ENCODE measurements at regions not wholly inside any gene's neighbourhood (a gene's known extent, or its start where the extent isn't known, plus 50 kb on each side); places are given as distances from the start of the nearest gene placed in this dataset.
"Not testable (repeated sequence)": the region's sequence is repeated elsewhere in the genome, so short reads cannot be mapped to it uniquely, and the experiment has no call there.

DNA sequence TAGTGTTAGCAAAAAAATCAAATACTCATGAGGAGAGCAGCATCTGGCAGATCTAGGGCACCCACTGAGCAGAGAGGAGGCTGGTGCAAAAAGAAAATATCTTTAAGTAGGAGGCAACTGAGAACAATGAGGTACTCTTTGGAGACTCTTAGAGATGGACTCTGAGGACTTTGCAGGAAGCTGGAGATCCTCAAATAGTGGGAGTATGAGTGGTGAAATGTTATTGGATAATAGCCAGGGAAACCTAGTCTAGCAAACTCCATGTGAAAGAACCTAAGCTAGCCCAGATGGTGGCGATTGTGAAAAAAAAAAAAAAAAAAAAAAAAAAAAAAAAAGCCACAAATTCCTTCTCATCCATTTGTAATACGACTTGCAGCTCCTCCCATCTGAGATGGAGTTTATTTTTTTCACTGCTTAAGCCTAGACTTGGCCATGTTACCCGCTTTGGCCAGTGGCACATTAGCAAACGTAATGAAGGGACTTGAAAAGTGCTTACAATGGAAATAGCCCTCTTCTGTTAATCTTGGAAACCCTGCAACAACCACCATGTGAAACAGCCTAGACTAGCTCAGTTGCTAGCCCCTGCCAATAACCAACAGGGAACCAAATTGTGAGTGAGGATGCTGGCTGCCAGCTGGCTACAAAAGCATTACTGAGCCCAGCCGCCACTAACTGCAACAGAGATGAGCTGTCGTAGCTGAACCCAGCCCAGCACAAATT, 476.2 kb downstream of the KLF12 start:
- DNase-seq: no peak

- DNase-seq: no peak
Observed at GRCh38 chr13:73656863-73657262, 477.3 kb downstream of the KLF12 start.

DNA sequence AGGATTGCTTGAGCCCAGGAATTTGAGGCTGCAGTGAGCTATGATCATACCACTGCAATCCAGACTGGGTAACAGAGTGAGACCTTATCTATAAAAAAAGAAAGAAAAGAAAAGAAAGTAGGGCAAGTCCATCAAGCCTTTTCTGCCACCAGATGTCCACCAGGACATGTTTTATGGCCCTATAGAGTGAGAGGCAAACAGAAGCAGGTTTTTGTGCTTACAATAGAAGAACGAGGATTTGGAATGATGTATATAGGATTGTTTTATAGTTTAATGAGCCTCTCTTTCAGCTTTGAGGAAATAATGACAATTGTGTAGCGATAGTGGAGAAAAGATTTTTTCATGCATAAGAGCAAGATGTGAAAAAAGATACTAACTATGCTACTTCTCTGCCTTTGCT, 480.5 kb downstream of the KLF12 start:
- no peak for DNase-seq

- DNase-seq: no peak
Observed at GRCh38 chr13:73647417-73647816, 486.8 kb downstream of the KLF12 start.

DNA sequence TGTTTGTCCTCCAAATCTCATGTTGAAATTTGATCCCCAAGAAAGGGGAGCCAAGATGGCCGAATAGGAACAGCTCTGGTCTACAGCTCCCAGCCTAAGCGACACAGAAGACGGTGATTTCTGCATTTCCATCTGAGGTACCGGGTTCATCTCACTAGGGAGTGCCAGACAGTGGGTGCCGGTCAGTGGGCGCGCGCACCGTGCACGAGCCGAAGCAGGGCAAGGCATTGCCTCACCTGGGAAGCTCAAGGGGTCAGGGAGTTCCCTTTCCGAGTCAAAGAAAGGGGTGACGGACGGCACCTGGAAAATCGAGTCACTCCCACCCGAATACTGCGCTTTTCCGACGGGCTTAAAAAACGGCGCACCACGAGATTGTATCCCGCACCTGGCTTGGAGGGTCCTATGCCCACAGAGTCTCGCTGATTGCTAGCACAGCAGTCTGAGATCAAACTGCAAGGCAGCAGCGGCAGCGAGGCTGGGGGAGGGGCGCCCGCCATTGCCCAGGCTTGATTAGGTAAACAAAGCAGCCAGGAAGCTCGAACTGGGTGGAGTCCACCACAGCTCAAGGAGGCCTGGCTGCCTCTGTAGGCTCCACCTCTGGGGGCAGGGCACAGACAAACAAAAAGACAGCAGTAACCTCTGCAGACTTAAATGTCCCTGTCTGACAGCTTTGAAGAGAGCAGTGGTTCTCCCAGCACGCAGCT, 493.6 kb downstream of the KLF12 start:
- not testable (repeated sequence) for DNase-seq

DNA sequence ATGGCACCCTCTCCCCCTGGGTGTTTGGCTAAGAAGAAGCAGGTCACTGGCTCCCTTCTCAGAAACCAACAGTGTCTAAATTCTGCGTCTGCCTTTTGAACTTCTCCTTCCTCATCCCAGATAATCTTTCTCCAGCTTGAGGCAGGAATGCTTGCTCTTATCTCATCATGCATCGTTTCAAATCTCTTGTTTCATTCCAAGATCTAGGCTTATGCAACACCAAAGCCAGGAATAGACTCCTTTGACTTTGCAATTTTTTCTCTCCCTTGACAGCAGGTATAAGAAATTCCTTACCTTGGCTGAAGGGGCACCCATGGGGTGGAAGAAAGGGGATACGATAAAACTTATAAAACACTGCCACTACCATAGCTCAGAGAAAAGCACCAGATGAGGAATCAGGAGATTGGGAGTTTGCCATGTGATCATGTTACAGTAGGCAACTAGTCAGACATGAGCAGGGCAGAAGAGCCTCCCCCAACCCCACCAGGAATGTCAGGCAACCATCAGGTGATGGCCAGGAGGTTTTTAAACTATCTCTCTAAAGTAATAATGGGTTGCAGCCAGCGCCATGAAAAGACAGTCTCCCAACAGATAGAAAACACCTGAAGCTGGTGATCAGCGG, 498.9 kb downstream of the KLF12 start:
- DNase-seq: no peak

GRCh38 chr13:73633817-73634460, 500.3 kb downstream of the KLF12 start:
- DNase-seq: no peak

- DNase-seq: no peak
Observed at GRCh38 chr13:73631411-73631810, 502.8 kb downstream of the KLF12 start.

- no peak for DNase-seq
Observed at GRCh38 chr13:73625562-73626339, 508.5 kb downstream of the KLF12 start.

DNA sequence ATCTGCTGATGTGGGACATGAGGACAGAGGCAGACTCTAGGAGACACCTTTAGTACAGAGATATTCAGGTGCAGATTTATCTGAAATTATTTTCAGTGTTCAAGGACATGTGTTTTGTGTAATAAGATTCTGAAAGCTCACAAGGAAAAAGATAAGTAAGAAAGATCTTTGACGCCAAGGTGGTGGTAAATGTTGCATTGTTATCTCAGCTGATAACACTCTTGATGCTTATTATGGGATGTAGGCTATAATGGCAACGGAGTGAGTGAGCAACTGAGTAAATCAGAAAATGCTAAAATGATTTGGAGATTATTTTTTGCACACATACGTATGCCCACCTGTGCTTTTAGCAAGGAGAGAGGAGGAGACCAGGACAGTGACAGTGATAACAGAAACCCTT, 510.9 kb downstream of the KLF12 start:
- no peak for DNase-seq

- no peak for DNase-seq
Observed at GRCh38 chr13:73622381-73622780, 511.8 kb downstream of the KLF12 start.

DNA sequence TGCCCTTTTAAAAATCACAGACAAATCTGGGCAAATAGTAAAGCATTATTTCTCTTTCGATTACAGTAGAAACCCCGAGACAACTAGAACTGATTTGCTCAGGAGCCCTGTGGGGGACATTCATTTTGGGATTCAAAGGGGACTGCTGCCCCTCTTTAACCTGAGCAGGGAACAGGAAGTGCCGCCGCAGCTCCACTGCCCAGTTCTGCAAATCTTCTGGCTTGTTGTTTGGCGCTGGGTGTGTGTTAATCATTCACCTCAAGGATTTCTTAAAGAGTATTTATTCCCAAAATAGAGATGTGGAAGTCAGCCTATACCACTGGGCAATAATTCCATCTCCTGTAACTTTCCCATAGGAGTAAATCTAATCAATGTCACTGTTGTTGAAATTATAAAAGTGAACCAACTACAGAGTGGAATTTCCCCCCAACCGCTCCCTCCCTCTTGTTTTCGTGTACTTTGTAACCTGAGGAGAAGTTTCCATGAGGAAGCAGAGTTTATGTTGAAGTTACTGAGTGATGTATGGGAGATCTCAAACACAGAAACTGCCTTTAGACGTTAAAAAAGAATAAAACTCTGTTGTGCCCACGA, 515.8 kb downstream of the KLF12 start:
- no peak for DNase-seq

- no peak for DNase-seq
Observed at GRCh38 chr13:73616861-73617260, 517.3 kb downstream of the KLF12 start.

DNA sequence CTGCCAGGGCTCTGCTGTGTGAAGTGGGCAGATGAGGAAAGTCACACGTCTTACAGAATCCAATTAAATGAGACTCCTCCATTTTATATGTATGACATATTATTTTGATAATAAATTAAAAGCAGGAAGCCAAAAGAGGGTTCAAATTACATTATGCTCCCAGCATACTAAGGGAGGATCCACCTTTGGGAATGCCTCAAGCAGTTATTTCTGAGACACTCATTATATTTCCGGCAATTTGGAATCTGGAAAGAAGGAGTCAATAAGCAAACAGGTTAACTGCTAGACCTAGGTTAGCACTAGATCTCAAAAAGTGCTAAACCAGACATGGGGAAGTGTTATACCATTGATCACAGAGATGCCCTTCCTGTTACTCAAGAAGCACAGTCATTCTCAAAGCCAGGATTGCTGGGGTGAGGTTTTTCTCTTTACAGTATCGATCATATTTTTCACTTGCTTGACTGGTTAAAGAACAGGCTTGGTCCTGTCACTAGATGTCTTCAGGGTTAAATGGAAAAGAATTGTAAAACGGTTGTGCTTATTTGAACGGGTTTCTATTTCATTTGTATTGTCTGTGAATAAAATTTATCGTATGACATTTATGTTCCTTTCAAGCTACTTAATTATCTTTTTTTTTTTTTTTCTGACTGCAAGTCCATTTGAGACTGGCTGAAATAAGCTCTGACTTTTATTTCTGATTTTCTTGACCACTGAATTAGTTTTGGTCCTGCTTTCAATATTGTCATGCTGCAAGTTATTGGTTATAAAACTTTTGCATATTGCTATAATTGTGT, 523.2 kb downstream of the KLF12 start:
- DNase-seq: no peak

GRCh38 chr13:73608711-73609485, 525.3 kb downstream of the KLF12 start:
- no peak for DNase-seq

GRCh38 chr13:73608157-73608516, 526.1 kb downstream of the KLF12 start:
- no peak for DNase-seq

GRCh38 chr13:73607489-73608156, 526.6 kb downstream of the KLF12 start:
- no peak for DNase-seq

DNA sequence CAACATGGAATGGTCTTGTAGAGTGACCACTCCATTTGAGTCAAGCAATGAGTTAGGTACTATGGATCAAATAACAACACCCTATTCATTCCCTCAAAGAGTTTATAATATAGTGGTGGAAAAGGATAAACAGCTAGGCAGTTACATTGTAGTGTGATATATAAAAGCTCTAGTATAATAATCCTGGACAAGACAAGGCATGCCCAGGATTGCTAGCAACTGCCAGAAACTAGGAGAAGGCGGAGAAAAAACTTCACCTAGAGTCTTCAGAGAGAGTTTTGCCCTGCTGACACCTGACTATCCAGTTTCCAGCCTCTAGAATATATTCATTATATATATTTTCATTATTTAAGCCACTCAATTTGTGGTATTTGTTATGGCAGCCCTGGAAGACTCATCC, 530.6 kb downstream of the KLF12 start:
- DNase-seq: no peak

- DNase-seq: no peak
Observed at GRCh38 chr13:73602295-73602694, 531.9 kb downstream of the KLF12 start.

DNA sequence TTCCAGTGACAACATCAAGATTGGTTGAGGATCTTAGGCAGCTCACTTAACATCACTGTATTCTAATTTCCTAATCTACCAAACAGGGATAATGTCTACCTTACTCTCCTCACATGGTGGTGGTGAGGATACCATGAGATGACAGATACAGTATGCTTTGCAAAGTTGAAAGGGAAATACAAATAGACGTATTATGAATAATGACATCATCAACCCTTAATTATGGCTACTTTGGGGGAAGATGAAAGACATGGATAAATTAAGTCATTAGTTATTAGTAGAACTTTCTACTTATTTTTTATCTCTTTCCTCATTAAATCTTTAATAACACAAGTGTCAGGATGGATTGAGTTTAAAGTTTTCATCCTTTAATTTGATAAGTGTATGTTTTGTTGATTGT, 532.5 kb downstream of the KLF12 start:
- no peak for DNase-seq
